Left colon (tissue), 2 donors: ENCODE measurements at regions not wholly inside any gene's neighbourhood (a gene's known extent, or its start where the extent isn't known, plus 50 kb on each side); places are given as distances from the start of the nearest gene placed in this dataset.
"Not testable (repeated sequence)": the region's sequence is repeated elsewhere in the genome, so short reads cannot be mapped to it uniquely, and the experiment has no call there.

ENCODE experiments used
- ATAC-seq: fragments of 200-7000 bp; cut with Tn5 transposase; one replicate; pipeline ENCODE4 v1.9.1; 2020; ENCODE audit warnings: mild to moderate bottlenecking, moderate library complexity
- DNase-seq, 2 donors: peaks; one replicate each; pipeline ENCODE4 v3.0.0-alpha.2; 2020
- intact Hi-C, 2 donors: fragments of 100-400 bp; cut with DNase I in 1 of 2; cut with micrococcal nuclease in 1 of 2; formaldehyde crosslinking; loops; one replicate each; pipeline versions ENCODE4 v1.11.2 to v1.14.0; 2022; cut with DNase I, micrococcal nuclease
- donor health status: DM: no; HTN: no; CAD: no.
- donor health status: DM: yes; HTN: yes; CAD: no.

GRCh38 chr15:62653122-62653521, 389.4 kb upstream of the TPM1 start:
- DNase-seq = no peak
- no peak for ATAC-seq
- intact Hi-C loops = no loop called here

GRCh38 chr15:62656071-62656470, 386.5 kb upstream of the TPM1 start:
- intact Hi-C loops = no loop called here
- DNase-seq (no peak), ATAC-seq (no peak)

- intact Hi-C loops, DNase-seq, ATAC-seq: not testable (repeated sequence)
These were observed 385.0 kb upstream of the TPM1 start for GRCh38 chr15:62657501-62657900.

GRCh38 chr15:62658498-62658897, 384.0 kb upstream of the TPM1 start:
- intact Hi-C loops = no loop called here
- ATAC-seq = no peak
- peak in 1 of 2 donors; percentile 34 for DNase-seq

DNA sequence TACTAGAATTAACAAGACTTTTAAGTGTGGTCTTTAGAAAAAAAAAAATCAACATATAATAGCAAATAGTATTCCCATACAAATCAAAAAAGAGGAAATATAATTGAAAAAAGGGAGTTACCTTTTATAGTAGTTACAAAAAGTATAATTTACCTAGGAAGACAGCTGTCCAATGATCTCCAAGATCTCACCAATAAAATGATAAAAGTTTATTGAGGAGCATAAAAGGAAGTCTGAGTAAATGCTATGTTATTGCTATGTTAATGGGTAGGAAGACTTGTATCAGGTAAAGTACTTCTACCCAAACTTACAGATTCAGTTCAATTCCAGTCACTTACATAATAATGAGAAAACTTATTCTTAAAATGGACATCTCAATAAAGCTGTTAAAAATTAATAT, 379.0 kb upstream of the TPM1 start:
- intact Hi-C loops = no loop called here
- no peak for DNase-seq
- ATAC-seq = peak; percentile 95

GRCh38 chr15:62665449-62665848, 377.1 kb upstream of the TPM1 start:
- ATAC-seq = no peak
- intact Hi-C loops = no loop called here
- no peak for DNase-seq

GRCh38 chr15:62666046-62666445, 376.5 kb upstream of the TPM1 start:
- intact Hi-C loops = no loop called here
- no peak for DNase-seq
- no peak for ATAC-seq

GRCh38 chr15:62672268-62672667, 370.3 kb upstream of the TPM1 start:
- no peak for DNase-seq
- ATAC-seq = no peak
- intact Hi-C loops = no loop called here

- no peak for ATAC-seq
- intact Hi-C loops = no loop called here
- no peak for DNase-seq
These were observed 365.7 kb upstream of the TPM1 start for GRCh38 chr15:62676891-62677290.

GRCh38 chr15:62681939-62682896, 360.3 kb upstream of the TPM1 start:
- DNase-seq (no peak), ATAC-seq (no peak)
- intact Hi-C loops = no loop called here

- ATAC-seq, DNase-seq, intact Hi-C loops: not testable (repeated sequence)
These were observed 359.4 kb upstream of the TPM1 start for GRCh38 chr15:62683192-62683591.

DNA sequence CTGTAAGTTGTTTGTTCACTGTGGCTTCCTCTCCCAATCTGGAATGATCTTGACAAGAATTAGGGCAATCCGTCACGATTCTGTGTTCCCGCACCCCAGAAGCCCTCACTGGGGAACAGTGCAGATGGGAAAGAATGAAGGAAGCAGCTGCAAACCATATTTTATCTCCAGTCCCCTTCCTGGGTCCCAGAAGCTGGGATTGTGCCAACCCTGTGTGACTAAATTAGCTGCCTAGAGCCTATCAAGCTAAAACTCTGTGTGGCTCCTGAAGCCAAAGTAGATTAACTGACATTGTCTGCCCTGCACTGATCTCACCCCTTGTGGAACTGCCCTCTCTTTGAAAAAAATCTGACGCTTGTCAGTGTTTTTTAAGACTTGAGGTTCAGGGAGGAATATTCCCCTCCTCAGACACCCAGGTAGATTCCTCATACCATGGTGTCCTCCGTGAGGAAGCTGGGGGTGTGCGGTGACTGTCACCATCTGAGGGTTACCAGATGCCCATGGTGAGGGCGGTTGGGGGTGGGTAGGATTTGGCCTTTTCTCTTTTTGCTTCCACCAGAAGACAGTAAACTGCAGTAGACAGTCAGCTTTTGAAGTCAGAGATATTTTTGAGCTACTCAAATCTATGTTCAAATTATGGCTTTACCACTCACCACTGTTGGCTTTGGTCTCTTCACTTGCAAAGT, 358.3 kb upstream of the TPM1 start:
- no peak for DNase-seq
- intact Hi-C loops = no loop called here
- no peak for ATAC-seq

- intact Hi-C loops = no loop called here
- no peak for DNase-seq
- no peak for ATAC-seq
These were observed 351.5 kb upstream of the TPM1 start for GRCh38 chr15:62691008-62691407.

GRCh38 chr15:62697636-62698035, 344.9 kb upstream of the TPM1 start:
- intact Hi-C loops = no loop called here
- ATAC-seq (no peak), DNase-seq (no peak)

GRCh38 chr15:62698646-62699045, 343.9 kb upstream of the TPM1 start:
- DNase-seq = no peak
- no peak for ATAC-seq
- intact Hi-C loops = no loop called here

- ATAC-seq = no peak
- intact Hi-C loops = no loop called here
- DNase-seq = no peak
These were observed 336.2 kb upstream of the TPM1 start for GRCh38 chr15:62706317-62706716.

GRCh38 chr15:62708470-62708869, 334.1 kb upstream of the TPM1 start:
- no peak for ATAC-seq
- DNase-seq = no peak
- intact Hi-C loops = no loop called here

DNA sequence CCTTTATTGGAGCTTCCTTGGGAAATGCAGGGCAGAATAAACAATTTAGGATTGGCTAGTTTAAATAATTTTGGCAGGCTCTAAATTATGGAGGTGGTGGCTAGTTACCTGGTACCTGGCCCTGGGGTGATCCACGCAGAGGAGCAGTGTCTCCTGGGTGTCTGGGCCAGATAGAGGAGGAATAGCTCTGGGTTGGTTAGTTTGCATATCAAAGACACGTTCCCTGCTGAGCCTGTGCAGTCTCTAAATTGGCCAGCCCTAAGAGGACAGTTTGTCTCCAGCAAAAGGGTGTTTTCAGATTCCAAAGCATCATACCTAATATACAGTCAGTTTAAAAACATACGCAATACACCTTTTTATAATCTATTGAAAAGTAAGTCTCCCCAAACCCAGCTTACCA, 333.3 kb upstream of the TPM1 start:
- intact Hi-C loops = no loop called here
- ATAC-seq (no peak), DNase-seq (no peak)

DNA sequence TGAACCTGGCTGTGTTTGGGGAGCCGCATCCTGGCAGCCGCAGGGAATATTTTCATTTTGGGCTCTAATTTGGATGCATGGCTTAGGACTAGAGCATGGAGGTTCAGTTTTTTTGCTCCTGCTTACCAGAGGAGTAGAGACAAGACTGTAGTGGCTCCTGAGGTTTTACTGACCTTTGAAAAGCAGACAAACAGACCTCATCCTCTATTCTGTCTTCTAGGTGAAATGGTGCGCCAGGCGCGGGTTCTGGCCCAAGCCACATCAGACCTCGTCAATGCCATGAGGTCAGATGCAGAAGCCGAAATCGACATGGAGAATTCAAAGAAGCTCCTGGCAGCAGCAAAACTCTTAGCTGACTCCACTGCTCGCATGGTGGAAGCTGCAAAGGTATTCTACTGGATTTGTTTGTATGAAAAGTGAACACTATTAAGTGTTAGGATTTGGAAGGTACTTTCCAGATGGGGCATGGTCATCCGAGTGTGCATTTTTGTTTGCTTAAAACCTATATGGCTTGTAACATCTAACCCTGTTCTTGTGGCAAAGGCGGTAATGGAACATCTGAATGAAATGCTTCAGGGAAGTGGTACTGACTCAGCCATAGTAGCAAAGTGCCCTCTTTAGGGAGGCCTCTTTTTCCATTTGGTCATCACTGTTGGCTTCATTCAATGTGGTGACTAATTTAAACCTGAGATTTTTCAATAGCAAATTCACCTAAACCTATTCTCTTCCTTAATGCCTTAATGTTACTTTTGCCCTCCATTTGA, 330.7 kb upstream of the TPM1 start:
- intact Hi-C loops = no loop called here
- DNase-seq (no peak), ATAC-seq (no peak)

DNA sequence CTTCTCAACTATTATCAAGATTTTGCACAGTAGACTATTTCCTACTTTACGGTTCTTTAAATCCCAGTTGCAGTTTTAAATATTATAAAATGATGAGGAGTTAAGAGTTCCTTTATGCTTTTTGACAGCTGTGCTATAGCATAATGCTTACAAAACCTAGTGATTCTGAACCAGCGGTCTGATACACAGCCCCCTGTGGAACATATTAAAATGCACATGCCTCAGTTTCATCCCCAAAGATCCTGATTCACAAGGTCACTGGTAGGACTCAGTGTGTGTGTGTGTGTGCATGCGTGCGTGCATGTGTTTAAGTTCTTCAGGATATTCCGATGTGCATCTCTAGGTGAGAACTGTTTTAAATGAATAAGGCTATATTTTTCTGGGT, 330.1 kb upstream of the TPM1 start:
- no peak for DNase-seq
- ATAC-seq = no peak
- intact Hi-C loops = no loop called here
